HPDE6-E6E7 (cell line): ENCODE measurements at regions not wholly inside any gene's neighbourhood (a gene's known extent, or its start where the extent isn't known, plus 50 kb on each side); places are given as distances from the start of the nearest gene placed in this dataset.

Source experiments
- DNase-seq: peaks from one replicate; pipeline ENCODE4 v3.0.0; 2011; ENCODE audit warnings: missing footprints; ENCODE audit errors: extremely low spot score

DNA sequence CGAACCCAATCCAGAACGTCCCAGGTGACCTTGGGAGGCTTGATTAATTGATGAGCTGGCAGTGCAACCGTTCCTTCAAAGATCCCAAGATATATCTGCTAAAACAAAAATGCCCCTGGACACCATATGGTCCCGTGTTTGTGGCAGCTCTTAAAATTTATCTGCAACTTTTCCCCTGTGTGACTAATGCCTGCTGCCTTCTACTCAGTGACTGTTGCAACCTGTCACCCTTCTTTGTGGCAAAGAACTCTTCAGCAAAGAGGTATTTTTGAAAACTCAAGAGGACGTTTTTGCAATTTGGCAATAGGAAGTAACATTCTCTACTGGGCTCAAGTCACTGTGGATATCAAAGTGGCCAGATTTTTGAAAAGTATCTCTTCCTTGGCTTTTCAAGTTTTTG lies 75.8 kb upstream of the SOD3 start:
- DNase-seq: no peak

DNA sequence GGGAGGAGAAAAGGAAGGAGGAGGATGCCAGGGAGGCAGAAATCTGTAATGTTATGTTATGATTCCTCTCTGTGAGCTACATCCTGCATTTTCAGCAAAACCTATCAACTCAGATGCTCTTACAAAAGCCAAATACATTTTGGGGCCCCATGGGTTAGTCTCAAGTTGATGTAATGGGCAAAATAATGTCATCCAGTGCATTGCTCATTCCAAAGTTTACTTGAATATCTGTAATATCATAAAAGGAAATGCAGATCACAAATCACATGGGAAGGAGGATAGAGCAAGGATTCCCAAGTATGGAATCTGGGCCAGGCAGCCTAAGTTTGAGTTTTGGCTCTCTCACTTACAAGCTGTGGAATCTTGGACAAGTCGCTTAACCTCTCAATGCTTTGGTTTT lies 74.9 kb upstream of the SOD3 start:
- no peak for DNase-seq

DNA sequence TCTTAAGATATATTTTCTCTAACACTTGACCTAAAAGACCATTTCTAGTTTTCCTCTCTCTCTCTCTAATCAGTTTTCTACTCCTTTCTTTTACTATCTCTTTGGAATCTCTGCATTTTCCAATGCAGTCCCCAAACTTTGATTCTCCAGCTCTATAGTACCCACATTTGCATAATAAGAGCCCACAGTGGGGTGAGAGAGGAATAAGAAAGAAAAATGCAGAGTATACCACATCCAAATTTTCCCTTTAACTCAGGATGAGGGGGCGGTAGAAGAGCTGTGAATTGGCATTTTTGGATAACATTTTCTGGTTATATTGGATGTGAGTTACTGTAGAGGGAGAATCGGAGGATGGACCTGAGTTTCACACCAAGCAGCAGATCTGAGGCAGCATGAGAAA lies 74.4 kb upstream of the SOD3 start:
- no peak for DNase-seq

DNA sequence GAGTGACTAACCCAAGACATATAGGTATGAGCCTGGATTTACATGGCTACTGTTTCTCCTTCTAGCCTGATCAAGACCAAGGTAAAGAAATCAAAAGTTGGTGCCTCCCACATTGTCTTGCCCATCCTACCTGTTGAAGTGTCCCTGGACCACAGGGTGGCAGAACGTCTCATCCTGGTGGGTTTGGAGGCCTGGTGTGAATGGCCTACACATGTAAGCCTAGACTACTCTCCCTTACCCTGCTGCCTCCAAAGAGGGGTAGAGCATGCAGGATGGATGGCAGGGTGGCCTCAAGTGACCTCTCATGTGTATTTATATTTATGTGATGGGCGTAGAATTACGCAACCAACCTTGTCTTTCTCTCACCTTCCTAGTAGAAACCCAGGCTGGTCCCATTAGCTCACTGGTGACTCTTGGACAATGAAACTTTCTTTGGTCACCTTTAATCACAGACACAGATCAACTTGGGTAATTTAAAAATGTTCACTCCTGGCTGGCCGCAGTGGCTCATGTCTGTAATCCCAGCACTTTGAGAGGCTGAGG lies 73.3 kb upstream of the SOD3 start:
- no peak for DNase-seq

DNA sequence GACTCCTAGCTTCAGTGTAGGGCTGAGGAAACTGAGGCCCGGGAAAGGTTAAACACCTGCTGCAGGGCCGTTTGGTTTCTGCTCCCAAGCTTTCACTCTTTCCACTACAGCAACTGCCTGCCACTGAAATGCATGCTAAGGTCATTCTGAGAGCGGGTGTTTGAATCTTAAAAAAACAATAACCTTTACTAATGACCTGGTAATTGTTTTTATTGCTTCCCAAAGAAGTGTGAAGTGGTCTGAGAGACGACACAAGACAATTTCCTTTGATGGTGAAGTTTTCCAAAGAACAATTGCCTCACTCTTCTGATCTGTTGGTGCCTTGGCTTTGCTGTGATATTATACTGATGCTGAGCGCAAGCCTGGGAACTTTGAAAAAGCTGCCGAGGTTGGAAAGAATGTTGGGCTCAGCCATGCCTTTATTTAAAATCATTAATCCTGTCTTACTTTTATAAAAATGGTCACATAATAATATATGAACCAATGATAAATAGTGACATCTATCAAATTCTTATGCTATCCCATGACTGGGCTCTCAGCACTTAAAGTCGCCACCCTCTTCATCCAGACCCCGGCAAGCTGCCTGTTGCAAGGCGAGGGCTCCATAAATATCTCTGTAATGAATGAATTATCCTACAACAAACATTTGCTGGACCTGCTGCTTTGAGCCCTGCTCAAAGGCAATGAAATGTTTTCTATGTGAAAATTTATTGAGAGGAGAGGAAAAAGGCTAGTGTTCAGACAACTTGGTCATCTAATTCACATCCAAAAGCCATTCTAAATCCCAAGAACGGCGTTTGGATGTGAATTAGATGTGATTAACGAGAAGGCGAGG lies 67.8 kb upstream of the SOD3 start:
- DNase-seq: no peak

DNA sequence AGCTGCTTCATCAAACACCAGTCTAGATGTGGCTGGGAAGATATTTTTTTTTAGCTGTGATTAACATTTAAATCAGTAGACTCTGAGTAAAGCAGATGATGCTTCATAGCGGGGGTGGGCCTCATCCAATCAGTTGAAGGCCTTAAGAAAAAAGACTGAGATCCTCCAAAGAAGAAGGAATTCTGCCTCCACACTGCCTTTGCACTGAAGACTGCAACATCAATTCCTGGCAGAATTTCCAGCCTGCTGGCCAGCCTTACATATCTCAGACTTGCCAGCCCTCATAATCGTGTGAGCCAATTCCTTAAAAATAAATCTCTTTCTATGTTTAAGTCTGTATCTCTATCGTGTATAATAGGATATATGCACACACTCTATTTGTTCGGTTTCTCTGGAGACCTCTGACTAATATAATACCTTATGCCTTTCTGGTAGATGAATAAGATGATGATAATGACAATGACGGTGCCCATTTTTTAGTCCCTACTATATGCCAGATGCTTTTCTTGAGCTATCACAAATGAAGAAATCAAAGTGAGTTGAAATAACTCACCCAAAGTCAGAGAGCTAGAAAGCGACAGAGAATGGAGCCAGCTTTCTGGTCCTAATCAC lies 66.1 kb upstream of the SOD3 start:
- DNase-seq: no peak

DNA sequence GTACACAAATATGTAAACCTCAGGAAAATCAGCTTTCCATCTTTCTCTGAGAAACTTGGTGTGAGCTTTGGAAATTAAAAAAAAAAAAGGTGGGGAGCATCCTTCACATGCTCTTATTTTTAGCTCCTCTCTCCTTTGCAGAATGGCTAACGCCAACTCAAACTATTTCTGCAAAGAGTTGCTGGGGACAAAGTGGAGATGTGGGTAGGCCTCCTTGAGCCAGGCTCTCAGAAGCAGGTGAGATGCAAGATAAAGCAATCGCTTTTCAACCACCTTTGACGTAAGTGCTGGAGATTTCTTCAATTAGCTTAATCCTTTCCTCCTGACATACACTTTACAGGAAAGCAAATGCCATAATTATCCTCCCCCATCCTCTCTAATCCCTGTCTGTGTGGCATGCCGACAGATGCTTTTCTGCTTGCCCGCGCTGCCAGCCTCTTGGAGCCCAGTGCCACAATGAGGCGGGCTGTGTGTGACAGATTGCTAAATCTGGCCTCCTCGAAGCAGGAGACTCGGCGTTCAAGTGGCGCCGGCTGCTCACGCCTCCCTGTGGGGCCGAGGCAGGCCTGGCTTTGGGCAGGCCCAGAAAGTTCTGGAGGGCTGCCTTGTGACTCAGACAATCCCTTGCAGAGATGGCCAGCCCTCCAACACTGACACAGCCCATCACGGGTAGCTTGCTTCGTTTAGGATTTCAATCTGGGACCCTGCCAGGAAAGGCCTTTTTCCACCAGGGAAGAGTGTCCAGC lies 64.9 kb upstream of the SOD3 start:
- DNase-seq: no peak

DNA sequence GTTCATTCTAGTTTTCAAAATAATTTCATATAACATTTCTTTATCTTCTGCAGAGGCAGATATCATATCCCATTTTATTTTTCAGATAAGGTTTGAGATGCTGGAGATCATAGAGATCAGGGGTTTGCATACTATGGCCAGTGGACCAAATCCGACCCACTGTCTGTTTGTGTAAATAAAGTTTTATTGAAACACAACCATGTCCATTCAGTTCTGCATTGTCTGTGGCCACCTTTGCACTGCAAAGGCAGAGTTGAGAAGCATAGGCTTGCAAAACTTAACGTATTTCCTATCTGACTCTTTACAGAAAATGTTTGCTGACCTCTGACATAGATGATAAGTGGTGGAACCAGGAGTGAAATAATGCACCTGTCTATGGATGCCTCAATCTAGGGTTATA lies 63.9 kb upstream of the SOD3 start:
- DNase-seq: no peak

DNA sequence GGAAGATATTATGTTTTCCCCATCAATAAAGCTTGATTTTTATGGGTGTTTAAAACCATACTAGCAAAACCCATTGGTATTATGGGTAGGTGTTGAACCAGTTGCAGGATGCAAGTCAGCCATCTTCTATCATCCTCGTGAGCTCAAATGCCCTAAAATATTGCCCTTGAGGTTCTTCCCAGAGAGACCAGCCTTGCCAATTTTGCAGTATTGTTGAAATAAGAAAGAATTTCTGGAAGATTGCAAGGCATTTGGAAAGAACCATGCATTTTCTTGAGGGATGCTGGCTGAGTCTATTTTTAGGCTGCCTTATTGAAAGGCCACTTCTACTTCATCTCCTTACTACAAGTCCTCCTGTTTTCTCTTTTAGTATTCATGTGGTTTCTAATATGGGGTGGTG lies 60.9 kb upstream of the SOD3 start:
- DNase-seq: no peak

DNA sequence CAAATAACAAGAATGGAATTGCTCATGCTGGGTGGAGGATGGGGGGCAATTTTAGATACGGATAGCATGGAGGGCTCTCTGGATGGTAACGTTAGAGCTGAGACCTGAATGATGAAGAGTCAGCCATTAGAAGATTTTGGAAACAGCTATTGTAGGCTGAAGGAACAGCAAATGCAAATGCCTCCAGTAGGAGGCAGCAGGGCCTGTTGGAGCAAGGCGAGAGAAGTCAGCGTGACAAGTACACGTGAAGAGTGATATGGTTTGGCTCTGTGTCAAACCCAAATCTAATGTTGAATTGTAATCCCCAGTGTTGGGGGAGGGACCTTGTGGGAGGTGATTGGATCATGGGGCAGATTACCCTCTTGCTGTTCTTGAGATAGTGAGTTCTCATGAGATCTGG lies 59.3 kb upstream of the SOD3 start:
- no peak for DNase-seq

DNA sequence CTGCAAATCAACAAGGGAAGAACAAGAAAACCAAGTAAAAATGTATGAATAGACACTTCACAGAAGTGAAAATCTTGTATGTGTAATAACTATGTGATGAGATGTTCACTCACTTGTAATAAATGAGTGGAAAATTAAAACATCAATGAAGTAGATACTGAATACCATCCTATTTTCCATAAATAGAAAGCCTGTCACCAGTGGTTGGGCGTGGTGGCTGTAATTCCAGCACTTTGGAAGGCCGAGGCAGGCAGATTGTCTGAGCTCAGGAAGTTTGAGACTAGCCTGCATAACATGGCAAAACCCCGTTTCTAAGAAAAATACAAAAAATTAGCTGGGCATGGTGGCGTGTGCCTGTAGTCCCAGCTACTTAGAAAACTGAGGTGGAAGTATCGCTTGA lies 53.5 kb upstream of the SOD3 start:
- no peak for DNase-seq

DNA sequence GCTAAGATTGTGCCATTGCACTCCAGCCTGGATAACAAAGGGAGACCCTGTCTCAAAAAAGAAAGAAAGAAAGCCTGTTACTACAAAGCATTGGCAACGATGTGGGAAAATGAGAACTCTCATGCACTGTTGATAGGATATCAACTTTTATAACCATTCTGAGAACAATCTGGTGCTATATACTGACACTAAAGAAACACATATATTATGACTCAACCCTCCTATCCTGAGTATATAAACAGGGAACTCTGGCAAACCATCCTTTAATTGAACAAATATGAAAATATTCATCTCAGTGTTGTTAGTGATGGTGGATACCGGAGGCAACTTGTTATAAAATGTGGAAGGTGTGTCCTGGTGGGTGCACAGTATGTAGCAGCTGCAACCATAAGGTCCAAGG lies 53.0 kb upstream of the SOD3 start:
- no peak for DNase-seq

DNA sequence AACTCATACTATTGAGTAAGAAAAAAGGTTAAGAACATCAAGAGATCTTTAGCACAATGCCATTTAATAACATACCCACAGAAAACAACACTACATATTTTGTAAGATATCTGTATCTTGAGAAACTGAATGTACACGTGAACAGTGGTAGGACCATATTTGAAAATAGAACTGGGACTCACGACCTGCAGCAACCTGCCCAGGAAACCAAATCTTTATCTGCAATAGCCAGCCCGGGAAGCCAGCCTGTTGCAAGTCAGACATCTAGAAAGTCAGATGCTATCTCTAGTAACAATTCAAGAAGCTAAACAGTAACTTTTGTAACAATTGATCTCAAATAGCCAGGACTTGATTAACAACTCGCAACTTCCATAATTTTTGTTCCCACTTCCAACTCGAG lies 52.6 kb upstream of the SOD3 start:
- DNase-seq: no peak

DNA sequence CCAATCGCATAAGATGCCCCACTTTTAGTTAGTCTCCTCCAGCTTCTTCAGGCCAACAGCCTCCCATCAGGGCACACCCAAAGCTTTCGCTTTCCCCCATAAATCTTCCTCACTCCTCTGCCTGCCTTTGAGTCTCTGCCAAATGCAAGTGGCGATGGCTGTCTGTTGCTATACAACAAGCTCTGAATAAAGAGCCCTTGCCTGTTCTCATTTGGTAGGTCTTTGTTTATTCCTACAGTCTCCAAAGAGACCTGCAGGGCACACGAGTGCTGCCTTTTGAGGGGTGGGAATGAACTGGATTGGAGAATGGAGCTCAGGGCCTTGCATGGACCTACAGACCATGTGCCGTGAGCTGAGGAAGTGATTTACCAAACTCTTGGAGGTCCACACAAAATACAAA lies 52.2 kb upstream of the SOD3 start:
- DNase-seq: no peak

DNA sequence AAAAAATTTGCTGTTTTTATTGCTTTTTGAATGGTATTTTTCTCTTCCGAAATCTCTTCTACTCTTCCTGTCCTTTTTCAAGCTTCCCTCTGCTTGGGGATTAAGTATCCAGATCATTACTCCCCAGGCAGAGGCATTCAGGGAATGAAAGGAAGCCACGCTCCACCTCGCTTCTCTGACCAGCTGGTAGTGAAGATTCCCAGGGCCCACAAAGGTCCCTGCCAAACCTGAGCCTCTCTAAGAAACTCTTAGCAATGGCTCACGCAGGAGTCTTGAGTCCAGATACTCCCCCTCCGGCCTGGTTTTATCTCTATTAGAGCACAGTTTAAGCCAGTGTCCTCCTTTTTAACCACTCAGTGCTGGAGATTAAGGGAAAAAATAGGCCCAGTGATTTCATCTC lies 51.4 kb upstream of the SOD3 start:
- no peak for DNase-seq

DNA sequence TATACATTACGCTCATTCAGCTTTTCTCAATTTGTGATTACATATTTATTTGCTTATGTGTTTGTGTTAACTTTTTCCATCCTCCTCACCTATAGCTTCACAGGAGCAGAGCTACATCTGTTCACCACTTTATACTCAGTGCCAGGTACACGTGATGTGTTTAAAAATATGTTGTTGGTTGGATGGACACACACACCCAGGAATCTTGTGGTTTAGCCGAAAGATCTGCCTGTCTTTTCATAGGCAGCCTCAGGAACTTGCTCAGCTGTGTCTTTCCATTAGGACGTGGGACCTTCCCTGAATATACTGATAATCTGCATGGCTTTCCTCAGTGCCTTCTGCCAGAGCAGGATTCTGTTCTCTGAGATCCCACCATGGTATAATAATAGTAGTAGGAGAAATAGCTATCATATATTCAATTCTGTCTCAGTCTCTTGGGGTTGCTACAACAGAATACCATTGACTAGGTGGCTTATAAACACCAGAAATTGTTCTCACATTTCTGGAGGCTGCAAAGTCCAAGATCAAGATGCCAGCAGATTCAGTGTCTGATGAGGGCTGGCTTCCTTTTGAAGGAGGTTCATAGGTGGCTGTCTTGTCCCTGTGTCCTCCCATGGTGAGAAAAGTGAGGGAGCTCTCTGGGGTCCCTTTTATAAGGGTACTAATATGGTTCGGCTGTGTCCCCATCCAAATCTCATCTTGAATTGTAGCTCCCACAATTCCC lies 50.0 kb upstream of the SOD3 start:
- no peak for DNase-seq
